Skin epidermis (tissue), 12 donors: ENCODE measurements at regions not wholly inside any gene's neighbourhood (a gene's known extent, or its start where the extent isn't known, plus 50 kb on each side); places are given as distances from the start of the nearest gene placed in this dataset.

Source experiments
- H3K27ac ChIP-seq, 21 experiments: fragments of 200-600 bp; sonication (generic) in 11 of 21; one replicate each; pipeline ENCODE4 v1.5.0; 2020; ENCODE audit warnings: mild to moderate bottlenecking in 3 of 21, inconsistent platforms in 2 of 21, moderate library complexity in 2 of 21
- H3K4me3 ChIP-seq, 7 experiments: fragments of 200-600 bp; sonication (generic) in 2 of 7; one replicate each; pipeline ENCODE4 v1.5.0; 2020; ENCODE audit warnings: inconsistent platforms in 2 of 7, mild to moderate bottlenecking in 2 of 7, moderate library complexity in 1 of 7

DNA sequence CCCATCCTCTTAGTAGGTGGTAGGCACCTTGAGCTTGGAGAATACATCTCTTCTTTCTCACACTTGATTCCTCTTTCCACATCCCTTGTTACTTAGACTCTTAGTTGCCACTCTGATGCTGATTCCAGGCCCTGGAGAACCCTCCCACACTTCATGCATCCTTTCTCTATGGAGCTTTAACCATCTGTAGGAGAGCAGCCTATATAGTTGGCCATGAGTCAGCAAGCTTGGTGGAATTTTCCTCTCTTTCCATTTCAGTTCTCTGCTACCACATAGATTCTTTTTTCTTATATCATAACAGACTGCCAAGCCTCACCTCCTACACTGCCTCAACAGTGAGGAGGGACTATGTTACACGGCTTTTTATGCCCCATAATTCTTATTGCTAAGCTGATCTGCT, 851.6 kb upstream of the CDH2 start:
- Histone ChIP-seq H3K4me3 (no peak overlapping the region), H3K27ac (no peak overlapping the region)

DNA sequence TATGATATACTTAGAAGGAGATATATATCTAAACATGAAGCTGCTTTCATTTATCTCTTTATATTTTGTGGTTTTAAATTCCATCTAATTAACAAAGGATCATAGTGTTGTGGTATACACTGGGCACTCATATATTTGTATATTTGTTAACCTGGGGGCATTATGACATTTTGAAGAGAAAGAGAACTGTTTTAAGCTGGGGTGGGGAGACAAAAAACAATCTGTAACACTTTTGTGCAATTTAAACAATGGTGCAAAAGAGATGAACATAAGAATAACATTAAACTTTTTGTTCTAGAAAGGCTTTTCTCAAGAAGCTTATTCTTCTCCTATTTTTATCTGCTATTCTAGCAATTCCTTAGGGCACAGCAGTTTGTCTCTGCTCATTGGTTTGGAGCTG, 842.0 kb upstream of the CDH2 start:
- no peak overlapping the region for H3K27ac ChIP-seq

DNA sequence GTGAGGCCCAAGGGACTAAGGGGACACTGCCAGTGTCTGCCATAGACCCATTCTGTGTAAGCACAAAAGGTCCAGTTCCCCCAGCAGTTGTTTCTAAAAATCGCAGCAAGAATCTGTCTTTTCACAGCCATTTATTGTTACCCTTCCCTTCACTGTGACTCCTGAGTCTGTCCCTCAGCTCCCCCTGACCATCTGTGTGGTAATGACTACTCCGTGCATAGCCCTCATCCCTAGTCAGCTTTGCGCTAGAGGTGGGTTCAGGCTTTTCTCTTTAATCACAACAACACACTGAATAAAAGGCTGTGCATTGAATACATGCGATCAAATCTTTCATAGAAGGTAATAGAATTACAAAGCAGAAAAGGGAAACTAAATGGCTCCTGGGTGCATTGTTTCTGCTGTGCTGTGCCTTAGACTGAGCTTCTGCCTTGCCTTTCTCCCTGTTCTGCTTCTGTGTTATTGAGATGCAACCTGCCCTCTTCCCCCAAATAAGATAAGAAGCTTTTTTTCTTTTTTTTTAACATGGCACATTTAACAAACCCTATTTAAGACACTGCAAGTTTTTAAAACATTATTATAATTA, 836.0 kb upstream of the CDH2 start:
- Histone ChIP-seq H3K27ac (no peak overlapping the region), H3K4me3 (no peak overlapping the region)

More for the DNA sequence above, 842.0 kb upstream of the CDH2 start:
- no peak overlapping the region for H3K4me3 ChIP-seq

DNA sequence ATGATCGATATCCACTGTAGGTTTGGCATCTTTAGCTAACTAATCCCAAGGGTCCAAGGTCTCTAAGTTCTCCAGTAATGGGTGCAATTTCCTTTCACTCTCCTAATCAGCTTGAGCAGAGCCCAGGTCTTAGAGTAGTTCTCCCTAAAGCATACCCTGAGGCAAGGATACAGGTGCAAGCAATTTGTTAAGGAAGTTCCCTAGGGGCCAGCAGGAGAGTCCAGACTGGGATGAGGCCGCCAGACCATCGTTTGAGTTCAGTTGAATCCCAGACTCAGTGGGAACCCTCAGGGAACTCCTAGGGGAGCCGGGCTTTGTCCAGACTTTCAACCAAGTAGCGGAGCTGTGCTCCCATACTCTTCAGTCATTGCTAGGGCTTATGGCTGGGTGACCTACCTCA, 835.4 kb upstream of the CDH2 start:
- Histone ChIP-seq H3K27ac (no peak overlapping the region), H3K4me3 (no peak overlapping the region)

DNA sequence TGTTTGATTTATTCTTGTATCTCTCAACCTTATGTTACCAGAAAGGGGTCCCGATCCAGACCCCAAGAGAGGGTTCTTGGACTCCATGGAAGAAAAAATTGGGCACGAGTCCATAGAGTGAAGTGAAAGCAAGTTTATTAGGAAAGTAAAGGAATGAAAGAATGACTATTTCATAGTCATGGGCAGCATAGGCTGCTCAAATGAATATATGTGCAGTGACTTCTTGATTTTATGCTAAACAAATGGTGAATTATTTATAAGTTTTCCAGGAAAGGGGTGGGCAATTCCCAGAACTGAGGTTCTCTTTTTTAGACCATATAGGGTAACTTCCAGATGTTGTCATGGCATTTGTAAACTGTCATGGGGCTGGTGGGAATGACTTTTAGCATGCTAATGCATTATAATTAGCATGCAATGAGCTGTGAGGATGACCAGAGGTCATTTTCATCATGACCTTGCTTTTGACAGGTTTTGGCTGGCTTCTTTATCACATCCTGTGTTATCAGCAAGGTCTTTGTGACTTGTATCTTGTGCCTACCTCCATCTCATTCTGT, 832.4 kb upstream of the CDH2 start:
- H3K4me3 ChIP-seq, result no peak overlapping the region
- H3K27ac ChIP-seq, result no peak overlapping the region

DNA sequence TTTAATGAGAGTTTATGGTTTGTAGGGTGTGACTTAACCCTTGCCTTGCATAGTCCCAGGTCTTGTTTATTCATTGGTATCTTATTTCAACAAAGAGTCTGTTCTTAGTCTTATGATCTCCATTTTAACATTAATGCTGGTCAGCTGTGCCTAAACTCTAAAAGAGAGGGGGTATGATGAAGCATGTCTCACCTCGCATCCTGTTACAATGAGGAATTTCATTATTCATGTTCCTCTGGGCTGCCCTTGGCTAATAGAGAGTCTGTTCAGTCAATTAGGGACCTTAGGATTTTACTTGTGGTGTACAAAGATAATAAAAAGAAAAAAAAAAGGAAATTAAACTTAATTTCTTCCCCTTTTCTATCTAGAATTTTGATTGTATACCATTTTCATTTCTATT, 831.9 kb upstream of the CDH2 start:
- H3K27ac ChIP-seq, result no peak overlapping the region
- no peak overlapping the region for H3K4me3 ChIP-seq

DNA sequence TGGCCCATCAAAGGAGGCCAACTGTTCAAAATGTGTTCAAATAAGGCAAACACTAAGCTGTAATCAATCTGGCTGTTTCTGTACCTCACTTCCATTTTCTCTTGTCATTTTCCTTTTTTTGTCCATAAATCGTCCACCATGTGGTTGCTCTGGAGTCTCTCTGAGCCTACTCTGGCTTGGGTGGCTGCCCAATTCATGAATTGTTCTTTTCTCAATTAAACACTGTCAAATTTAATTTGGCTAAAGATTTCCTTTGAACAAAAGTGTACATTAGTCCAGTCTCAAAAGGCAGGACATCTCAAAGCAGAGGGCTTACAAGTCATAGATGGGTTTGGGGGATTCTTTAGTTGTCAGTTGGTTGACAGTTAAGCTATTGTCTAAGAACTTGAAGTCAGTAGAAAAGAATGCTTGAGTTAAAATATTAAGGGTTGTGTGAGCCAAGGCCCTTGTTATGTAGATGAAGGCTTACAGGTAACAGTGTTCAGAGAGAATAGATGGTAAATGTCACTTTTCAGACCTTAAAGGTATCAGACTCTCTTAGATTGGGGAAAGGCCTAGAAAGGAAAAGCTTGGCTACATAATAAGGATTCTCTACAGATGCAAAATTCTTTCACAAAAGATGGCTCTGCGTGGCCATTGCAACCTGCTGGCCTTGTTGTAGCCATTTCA, 831.2 kb upstream of the CDH2 start:
- H3K4me3 ChIP-seq, result no peak overlapping the region

DNA sequence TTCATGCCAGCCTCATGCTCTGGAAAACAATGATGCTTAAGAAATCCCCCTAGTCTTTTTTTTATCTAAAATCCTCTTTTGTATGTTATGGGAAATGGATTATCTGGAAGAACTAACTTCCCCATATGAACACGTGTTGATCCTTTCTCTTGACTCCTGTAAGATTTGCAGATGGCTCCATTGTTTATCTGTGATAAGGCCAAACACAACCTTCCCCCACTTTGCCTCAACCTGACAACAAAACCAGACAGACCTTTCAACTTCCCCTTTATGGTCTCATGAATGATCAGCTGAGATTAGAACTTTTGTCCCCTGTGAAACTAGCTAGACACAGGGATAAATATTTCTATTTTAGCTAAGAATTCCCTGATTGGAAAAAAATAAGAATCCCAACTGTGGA, 828.0 kb upstream of the CDH2 start:
- Histone ChIP-seq H3K27ac (no peak overlapping the region), H3K4me3 (no peak overlapping the region)

More for the DNA sequence above, 831.2 kb upstream of the CDH2 start:
- no peak overlapping the region for H3K27ac ChIP-seq

DNA sequence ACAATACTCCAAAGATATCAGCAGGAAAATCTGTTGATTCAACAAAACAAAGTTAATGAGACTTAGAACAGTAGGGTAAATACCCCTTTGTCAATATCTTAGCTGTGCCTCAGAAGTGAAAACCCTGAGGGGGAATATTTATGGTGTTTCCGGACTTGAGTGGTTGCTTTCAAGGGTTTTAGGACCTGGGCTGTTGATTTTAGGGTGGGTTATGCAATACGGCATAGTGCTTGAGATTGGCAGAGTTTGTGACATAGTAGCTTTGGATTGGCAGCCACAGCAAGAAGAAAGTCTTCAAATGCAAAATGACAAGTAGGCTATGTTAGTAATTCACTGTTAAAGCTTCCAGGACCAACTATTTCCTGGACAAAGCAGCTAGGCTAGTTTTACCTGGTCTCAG, 826.3 kb upstream of the CDH2 start:
- no peak overlapping the region for H3K4me3 ChIP-seq
- H3K27ac ChIP-seq, result no peak overlapping the region

DNA sequence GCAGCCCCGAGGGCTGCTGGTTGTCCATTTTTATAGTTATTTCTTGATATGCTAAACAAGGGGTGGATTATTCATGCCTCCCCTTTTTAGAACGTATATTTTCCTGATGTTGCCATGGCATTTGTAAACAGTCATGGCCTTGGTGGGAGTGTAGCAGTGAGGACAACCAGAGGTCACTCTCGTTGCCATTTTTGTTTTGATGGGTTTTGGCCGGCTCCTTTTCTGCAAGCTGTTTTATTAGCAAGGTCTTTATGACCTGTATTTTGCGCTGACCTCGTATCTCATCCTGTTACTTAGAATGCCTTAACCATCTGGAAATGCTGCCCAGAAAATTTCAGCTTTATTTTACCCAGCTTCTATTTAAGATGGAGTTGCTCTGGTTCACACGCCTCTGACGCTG, 825.8 kb upstream of the CDH2 start:
- no peak overlapping the region for H3K4me3 ChIP-seq
- H3K27ac ChIP-seq, result no peak overlapping the region

DNA sequence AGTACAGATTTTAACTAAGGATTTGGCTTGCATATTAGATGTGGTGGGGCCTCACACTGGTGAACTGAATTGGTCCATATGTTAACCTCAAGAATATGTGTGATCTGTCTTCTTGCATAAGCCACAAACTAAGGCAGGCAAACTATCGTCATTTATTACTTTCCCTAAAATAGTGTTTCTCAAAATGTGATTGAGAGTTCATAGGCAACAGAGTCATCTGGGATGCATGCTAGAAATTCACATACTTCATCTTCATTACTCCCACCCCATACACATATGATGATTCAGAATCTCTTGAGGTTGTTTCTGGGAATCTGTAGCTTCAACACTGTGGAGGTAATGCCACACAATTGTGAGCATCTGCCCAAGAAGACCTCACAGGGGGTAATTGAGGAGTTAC, 822.8 kb upstream of the CDH2 start:
- Histone ChIP-seq H3K27ac (no peak overlapping the region), H3K4me3 (no peak overlapping the region)

DNA sequence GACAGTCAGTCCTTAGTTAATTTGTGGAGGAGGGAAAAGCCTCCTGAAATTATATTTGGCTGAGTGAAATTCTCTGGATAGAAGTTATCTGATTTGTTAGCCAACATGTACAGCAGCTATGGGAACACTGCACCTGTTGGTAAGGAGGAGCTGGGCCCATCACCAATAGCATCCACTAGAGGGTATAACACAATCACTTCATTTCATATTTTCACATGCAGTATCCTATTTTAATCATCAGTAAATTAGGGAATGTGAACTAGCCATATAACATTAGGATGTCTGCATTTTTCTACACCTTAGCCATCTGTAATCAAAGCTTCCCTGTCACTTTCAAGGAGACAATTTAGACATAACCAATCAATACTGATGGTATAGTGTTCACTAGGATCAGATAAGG, 818.4 kb upstream of the CDH2 start:
- no peak overlapping the region for H3K27ac ChIP-seq
- H3K4me3 ChIP-seq, result no peak overlapping the region

DNA sequence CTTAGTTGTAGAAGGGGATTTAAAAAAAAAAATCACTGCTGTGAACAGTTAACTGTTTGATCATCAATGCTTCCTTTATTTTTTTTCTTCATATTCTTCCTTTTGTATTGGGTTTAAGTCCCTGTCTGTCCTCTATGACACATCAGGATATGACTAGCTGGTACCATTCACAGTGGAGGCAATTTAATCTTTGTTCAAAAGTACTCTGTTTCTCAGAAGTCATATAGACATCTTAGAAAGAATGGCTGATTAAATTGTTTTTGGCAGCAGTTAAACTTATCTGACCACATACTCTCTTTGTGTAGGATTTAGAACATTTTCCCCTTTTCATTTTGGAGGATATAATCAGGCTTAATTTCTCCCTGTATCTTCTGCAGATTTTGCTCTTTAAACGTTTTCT, 807.8 kb upstream of the CDH2 start:
- Histone ChIP-seq H3K4me3 (no peak overlapping the region), H3K27ac (no peak overlapping the region)

DNA sequence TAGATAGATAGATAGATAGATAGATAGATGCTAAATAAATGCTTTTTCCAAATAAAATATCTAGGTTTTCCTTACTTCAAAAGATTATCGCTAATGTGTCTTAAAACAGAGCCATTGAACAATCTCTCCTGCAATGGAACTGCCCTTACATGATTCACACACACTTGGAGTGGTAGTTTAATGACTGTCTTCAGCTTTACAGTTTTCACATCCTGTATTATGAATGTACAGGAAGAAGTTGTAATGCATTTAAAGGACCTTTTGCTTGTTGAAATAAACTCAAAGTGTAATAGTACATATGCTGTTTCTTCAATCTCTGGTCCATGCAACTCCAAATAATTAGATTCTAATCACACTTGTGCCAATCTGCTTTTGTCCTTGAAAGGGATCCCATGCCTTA, 797.6 kb upstream of the CDH2 start:
- H3K4me3 ChIP-seq, result no peak overlapping the region
- H3K27ac ChIP-seq, result no peak overlapping the region

DNA sequence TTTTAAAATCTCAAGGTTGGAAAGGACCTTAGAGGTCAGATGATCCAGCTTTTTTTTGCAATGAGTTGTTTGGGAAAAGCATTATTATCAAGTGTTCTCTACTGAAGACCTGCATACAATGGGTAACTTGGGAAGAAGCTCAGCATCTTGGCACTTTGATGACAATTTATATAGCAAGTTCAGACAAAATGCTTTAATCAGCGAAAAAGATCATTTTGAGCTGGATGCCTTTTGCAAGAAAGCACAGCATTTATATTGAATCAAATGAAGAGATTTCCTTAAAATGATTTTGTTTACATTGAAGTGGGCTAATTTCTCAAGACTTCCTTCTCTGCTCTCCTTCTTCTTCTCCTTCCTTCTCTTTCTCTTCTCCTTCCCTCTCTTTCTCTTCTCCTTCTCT, 796.4 kb upstream of the CDH2 start:
- H3K27ac ChIP-seq, result no peak overlapping the region
- no peak overlapping the region for H3K4me3 ChIP-seq

DNA sequence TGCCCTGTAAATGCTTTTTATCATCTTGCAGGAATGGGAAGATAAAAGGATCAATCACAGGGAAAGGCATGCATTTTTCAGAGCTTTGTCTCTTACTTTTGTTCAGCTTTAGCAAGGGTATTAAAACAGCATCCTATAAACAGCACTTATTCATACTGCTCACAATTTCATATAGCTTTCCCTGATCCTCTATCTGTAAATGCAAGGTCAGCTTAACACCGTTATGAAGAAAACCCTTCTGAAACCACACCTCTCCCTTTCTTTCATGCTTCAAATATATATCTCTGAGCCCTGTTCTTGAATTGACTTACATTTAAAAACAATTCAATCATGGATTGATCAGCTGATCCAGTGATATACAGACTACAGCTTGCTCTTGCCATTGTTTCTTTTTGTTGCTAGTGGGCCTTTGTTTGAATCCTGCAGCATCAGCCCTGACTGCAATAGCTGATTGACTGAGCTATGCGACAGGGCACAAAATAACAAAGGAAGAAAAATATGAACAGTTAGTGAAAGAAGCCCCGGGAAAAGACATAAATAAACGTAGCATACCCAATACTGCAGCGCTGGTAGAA, 795.5 kb upstream of the CDH2 start:
- no peak overlapping the region for H3K27ac ChIP-seq
- no peak overlapping the region for H3K4me3 ChIP-seq

DNA sequence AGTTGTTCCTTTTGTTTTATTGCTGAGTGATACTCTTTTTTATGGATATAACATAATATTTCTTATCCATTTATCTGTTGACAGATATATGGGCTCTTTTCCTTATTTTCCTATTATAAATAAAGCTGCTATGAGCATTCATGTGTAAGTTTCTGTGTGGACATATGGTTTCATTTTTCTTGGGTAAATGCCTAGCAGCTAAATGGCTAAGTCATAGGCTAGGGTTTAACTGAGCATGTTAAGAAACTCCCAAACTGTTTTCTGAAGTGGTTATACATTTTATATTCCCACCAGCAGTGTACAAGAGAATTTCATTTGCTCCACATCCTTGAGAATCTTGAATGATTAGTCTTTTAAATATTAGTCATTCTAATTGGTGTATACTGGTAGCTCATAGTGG, 786.6 kb upstream of the CDH2 start:
- H3K4me3 ChIP-seq, result no peak overlapping the region
- H3K27ac ChIP-seq, result no peak overlapping the region

DNA sequence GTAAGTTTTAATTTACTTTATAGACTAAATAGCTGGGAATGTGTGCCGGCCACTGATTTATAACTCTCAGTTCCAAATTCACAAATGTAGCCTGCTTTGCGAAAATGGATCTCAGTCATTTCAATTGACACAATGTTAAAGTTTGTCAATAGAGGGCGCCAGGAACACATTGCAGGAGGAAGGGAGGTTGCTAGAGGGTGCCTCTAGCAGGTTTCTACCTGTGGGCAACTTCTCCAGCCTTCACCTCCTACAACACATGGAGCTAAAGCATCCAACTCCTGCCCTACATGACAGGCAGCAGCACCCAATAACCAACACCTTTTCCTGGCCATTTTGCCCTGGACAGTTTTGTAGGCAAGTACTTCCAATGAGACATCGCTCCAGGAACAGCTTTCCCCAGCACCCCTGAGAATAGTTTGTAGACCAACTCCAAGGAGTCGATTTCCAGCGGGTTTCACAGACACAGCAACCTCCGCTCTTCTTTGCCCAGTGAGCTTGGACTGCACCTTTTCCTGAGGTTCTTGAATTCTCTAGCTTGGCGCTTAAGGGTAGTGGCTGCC, 784.8 kb upstream of the CDH2 start:
- no peak overlapping the region for H3K4me3 ChIP-seq
- H3K27ac ChIP-seq, result no peak overlapping the region

DNA sequence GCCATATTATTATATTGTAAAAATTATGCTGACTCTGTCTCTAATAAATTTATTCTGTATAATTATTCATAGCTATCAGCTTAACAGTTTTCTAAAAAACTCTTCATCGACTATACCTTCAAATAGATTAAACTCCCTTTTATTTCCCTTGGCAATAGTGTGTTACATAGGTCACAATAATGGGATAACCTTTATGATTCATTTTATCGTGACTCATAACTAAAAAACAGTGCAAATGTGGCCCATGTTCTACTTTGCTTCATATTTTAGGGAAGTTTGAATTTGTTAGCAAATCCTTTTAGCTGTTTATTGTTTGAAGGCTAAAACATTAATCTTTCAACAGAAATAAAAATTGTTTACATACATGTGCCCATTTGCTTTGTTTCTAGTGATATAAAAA, 783.2 kb upstream of the CDH2 start:
- H3K4me3 ChIP-seq, result no peak overlapping the region
- no peak overlapping the region for H3K27ac ChIP-seq

DNA sequence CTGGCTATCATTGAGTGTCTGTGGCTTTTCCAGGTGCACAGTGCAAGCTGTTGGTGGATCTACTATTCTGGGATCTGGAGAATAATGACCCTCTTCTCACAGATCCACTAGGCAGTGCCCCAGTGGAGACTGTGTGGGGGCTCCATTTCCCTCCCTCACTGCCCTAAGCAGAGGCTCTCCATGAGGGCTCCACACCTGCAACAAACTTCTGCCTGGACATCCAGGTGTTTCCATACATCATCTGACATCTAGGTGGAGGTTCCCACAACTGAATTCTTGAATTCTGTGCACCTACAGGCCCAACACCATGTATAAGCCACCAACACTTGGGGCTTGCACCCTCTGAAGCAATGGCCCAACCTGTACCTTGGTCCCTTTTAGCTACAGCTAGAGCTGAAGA, 775.4 kb upstream of the CDH2 start:
- Histone ChIP-seq H3K4me3 (no peak overlapping the region), H3K27ac (no peak overlapping the region)

DNA sequence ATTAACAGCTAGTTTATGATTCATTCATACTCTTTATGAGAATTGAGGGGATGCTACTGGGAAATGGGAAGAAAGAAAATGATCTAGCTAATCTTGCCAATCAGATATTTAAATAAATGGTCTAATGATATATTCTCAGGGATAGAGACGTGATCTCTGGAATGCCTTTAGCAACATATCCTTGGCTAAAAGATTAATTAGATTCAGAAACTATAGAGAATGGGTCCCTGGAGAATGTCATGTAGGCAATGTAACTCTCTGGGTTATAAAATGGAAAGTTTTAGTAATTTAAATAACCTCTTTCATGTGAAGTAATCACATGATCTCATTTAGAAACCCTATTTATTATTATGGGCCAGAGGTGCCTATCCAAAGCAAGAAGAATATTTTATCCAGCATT, 771.0 kb upstream of the CDH2 start:
- no peak overlapping the region for H3K27ac ChIP-seq
- no peak overlapping the region for H3K4me3 ChIP-seq
